A549 (cell line): ENCODE measurements at regions not wholly inside any gene's neighbourhood (a gene's known extent, or its start where the extent isn't known, plus 50 kb on each side); places are given as distances from the start of the nearest gene placed in this dataset.

Experiments used
- ATAC-seq, 2 experiments: fragments of 200-7000 bp in 1 of 2; fragments of >200 bp in 1 of 2; cut with Nextera tagmentation in 1 of 2; cut with Tn5 transposase in 1 of 2; 3 replicates each; pipeline versions ENCODE4 v1.8.0 to v1.9.1; 2018 to 2020; ENCODE audit warnings: mild to moderate bottlenecking in 1 of 2, moderate library complexity in 1 of 2
- CTCF ChIA-PET: fragments of 300-600 bp; sonication (Branson Sonifier 250); formaldehyde crosslinking; extraction: SDS; loops from one replicate; lab custom pipeline; 2021; ENCODE audit warnings: antibody characterized with exemption, inconsistent platforms; lab: Yijun Ruan, JAX
- POLR2A ChIA-PET: fragments of 350-600 bp; formaldehyde crosslinking; extraction: SDS; loops from one replicate; lab custom pipeline; 2021; ENCODE audit warnings: antibody characterized with exemption, inconsistent platforms; lab: Yijun Ruan, JAX
- DNase-seq, 2 experiments: peaks; one replicate each; pipeline versions ENCODE4 v3.0.0 to v3.0.0-alpha.2; 2011 to 2016; ENCODE audit warnings: low read depth in 1 of 2, low spot score in 1 of 2
- FAIRE-seq: peaks from 2 replicates; lab custom pipeline; 2011; peaks lifted over from hg19 to GRCh38; lab: Jason Lieb, UNC
- H3K27ac ChIP-seq, 2 experiments: fragments of >200 bp; sonication (Bioruptor Twin); formaldehyde crosslinking; 3 replicates each; pipeline ENCODE4 v1.5.1; 2016 to 2017
- H3K4me1 ChIP-seq: fragments of >200 bp; sonication (Bioruptor Twin); formaldehyde crosslinking; 3 replicates; pipeline ENCODE4 v1.6.1; 2016
- H3K4me2 ChIP-seq: fragments of >200 bp; sonication (Bioruptor Twin); formaldehyde crosslinking; 3 replicates; pipeline ENCODE4 v1.6.1; 2016
- H3K4me3 ChIP-seq: fragments of >200 bp; sonication (Bioruptor Twin); formaldehyde crosslinking; 3 replicates; pipeline ENCODE4 v1.5.1; 2016
- H3K9me3 ChIP-seq: fragments of >200 bp; sonication (Bioruptor Twin); formaldehyde crosslinking; 3 replicates; pipeline ENCODE4 v1.6.1; 2016
- CBX2 ChIP-seq: fragments of 200-600 bp; sonication (generic); IDR thresholded peaks from 2 replicates; pipeline ENCODE4 v1.6.1; 2016; ENCODE audit warnings: low read depth, mild to moderate bottlenecking, borderline replicate concordance
- CBX8 ChIP-seq: fragments of 200-600 bp; sonication (generic); IDR thresholded peaks from 2 replicates; pipeline ENCODE4 v1.6.1; 2016
- CHD2 ChIP-seq: fragments of 150-350 bp; IDR thresholded peaks from 2 replicates; pipeline ENCODE4 v1.6.1; 2014; ENCODE audit warnings: low read length; ENCODE audit not compliant: partially characterized antibody
- CTCF ChIP-seq: fragments of >200 bp; sonication (Bioruptor Twin); formaldehyde crosslinking; IDR thresholded peaks from 3 replicates; pipeline ENCODE4 v1.5.1; 2016
- GATA3 ChIP-seq: IDR thresholded peaks from 2 replicates; pipeline ENCODE4 v1.6.1; 2012; ENCODE audit warnings: borderline replicate concordance
- HDAC2 ChIP-seq: fragments of 200-600 bp; sonication (generic); IDR thresholded peaks from 2 replicates; pipeline ENCODE4 v1.6.1; 2016
- HES2 ChIP-seq: fragments of >200 bp; sonication (Bioruptor Twin); formaldehyde crosslinking; IDR thresholded peaks from 2 replicates; pipeline ENCODE4 v1.6.1; 2016
- HEYL ChIP-seq: fragments of 250-450 bp; sonication (Bioruptor Pico); IDR thresholded peaks from 2 replicates; pipeline ENCODE4 v1.8.0; 2021; ENCODE audit warnings: mild to moderate bottlenecking, moderate library complexity
- HMGXB4 ChIP-seq: fragments of 250-450 bp; sonication (Bioruptor Pico); IDR thresholded peaks from 2 replicates; pipeline ENCODE4 v1.5.0; 2021; ENCODE audit warnings: mild to moderate bottlenecking, moderate library complexity, borderline replicate concordance
- HOXB13 ChIP-seq: fragments of 250-450 bp; sonication (Bioruptor Pico); IDR thresholded peaks from 2 replicates; pipeline ENCODE4 v1.5.0; 2020; ENCODE audit warnings: low read depth, mild to moderate bottlenecking, moderate library complexity
- HOXB5 ChIP-seq: fragments of 250-450 bp; sonication (Bioruptor Pico); IDR thresholded peaks from 2 replicates; pipeline ENCODE4 v1.5.0; 2020; ENCODE audit warnings: mild to moderate bottlenecking, moderate library complexity
- JUN ChIP-seq, 2 experiments: fragments of >200 bp; sonication (Bioruptor Twin); formaldehyde crosslinking; IDR thresholded peaks; 2 replicates in 1 of 2; 3 replicates in 1 of 2; pipeline ENCODE4 v1.6.1; 2016 to 2017
- JUNB ChIP-seq: fragments of >200 bp; sonication (Bioruptor Twin); formaldehyde crosslinking; IDR thresholded peaks from 2 replicates; pipeline ENCODE4 v1.6.1; 2016
- KDM5A ChIP-seq: fragments of 200-600 bp; sonication (generic); IDR thresholded peaks from 2 replicates; pipeline ENCODE4 v1.6.1; 2016; ENCODE audit warnings: antibody characterized with exemption, mild to moderate bottlenecking
- MAZ ChIP-seq: fragments of 150-350 bp; IDR thresholded peaks from 2 replicates; pipeline ENCODE4 v1.6.1; 2014; ENCODE audit warnings: antibody characterized with exemption, low read depth, low read length, borderline replicate concordance
- MYC ChIP-seq: IDR thresholded peaks from 2 replicates; pipeline ENCODE4 v1.6.1; 2012; ENCODE audit warnings: mild to moderate bottlenecking, inconsistent platforms, low read length, improper control_type of control experiment, borderline replicate concordance
- NFE2L2 ChIP-seq: fragments of 150-350 bp; conservative IDR thresholded peaks from 2 replicates; pipeline ENCODE4 v1.6.1; 2014; ENCODE audit warnings: low read length
- NPAS2 ChIP-seq: fragments of 250-450 bp; sonication (Bioruptor Pico); IDR thresholded peaks from 2 replicates; pipeline ENCODE4 v1.8.0; 2022; ENCODE audit warnings: mild to moderate bottlenecking, moderate library complexity, borderline replicate concordance
- NR3C1 ChIP-seq: fragments of >200 bp; sonication (Bioruptor Twin); formaldehyde crosslinking; IDR thresholded peaks from 3 replicates; pipeline ENCODE4 v1.6.1; 2017
- PHF8 ChIP-seq: fragments of 200-600 bp; sonication (generic); IDR thresholded peaks from 2 replicates; pipeline ENCODE4 v1.6.1; 2016; ENCODE audit warnings: low read depth, mild to moderate bottlenecking, antibody characterized with exemption, moderate library complexity, borderline replicate concordance
- POLR2A ChIP-seq: IDR thresholded peaks from 2 replicates; pipeline ENCODE4 v1.6.1; 2012; ENCODE audit warnings: mild to moderate bottlenecking, low read length
- RARB ChIP-seq: fragments of 250-450 bp; sonication (Bioruptor Pico); IDR thresholded peaks from 2 replicates; pipeline ENCODE4 v1.8.0; 2021; ENCODE audit warnings: mild to moderate bottlenecking, moderate library complexity
- RCOR1 ChIP-seq: fragments of 150-350 bp; IDR thresholded peaks from 2 replicates; pipeline ENCODE4 v1.6.1; 2014; ENCODE audit warnings: antibody characterized with exemption, low read length, low read depth
- RNF2 ChIP-seq: fragments of 200-600 bp; sonication (generic); IDR thresholded peaks from 2 replicates; pipeline ENCODE4 v1.6.1; 2016; ENCODE audit warnings: low read depth, mild to moderate bottlenecking, antibody characterized with exemption, moderate library complexity, borderline replicate concordance
- SMC3 ChIP-seq: fragments of >200 bp; sonication (Bioruptor Twin); formaldehyde crosslinking; IDR thresholded peaks from 3 replicates; pipeline ENCODE4 v1.6.1; 2018; ENCODE audit warnings: inconsistent platforms
- TP53 ChIP-seq: fragments of 250-450 bp; sonication (Bioruptor Pico); IDR thresholded peaks from 2 replicates; pipeline ENCODE4 v1.5.0; 2021; ENCODE audit warnings: mild to moderate bottlenecking, moderate library complexity
- USF2 ChIP-seq: fragments of 450-650 bp; IDR thresholded peaks from 2 replicates; pipeline ENCODE4 v1.6.1; 2014; ENCODE audit warnings: antibody characterized with exemption
- WGBS: methylation state at CpG from one replicate; pipeline ENCODE4 v1.1.6; 2017; ENCODE audit errors: missing lambda C conversion rate; 5-methylcytosine and 5-hydroxymethylcytosine counted together

GRCh38 chr5:99614888-99615287, 686.1 kb upstream of the CHD1 start:
- ChIA-PET POLR2A (no interaction called here), CTCF (no interaction called here)
- Histone ChIP-seq H3K4me3 (no peak overlapping the region), H3K9me3 (no peaks in the 10 kb centered on the region), H3K4me2 (no peak overlapping the region), H3K27ac (no peak overlapping the region), H3K4me1 (no peaks in the 10 kb centered on the region)
- ATAC-seq (no peak), FAIRE-seq (no peak), DNase-seq (no peak)
- 3% methylated on average over 1 of the region's 1 CpG for WGBS
- no peak for TF ChIP-seq USF2
- TF ChIP-seq JUN (IDR thresholded peaks at IDR 0.05): no peak
- no peak for TF ChIP-seq HMGXB4 (CRISPR knock-in tag)
- no peak for TF ChIP-seq JUNB
- TF ChIP-seq RARB: no peak
- no peak for TF ChIP-seq TP53 (CRISPR knock-in tag)
- TF ChIP-seq POLR2A: no peak

GRCh38 chr5:99607124-99607523, 678.3 kb upstream of the CHD1 start:
- ATAC-seq: no peak
- Histone ChIP-seq H3K4me1 (no peaks in the 10 kb centered on the region), H3K4me3 (no peak overlapping the region)
- TF ChIP-seq JUNB (no peak), RCOR1 (no peak), CBX2 (no peak), CHD2 (no peak), HES2 (no peak), CTCF (no peak), MYC (no peak), NR3C1 (no peak), SMC3 (no peak), KDM5A (no peak), MAZ (no peak), PHF8 (no peak), USF2 (no peak), TP53 (CRISPR knock-in tag) (no peak), NFE2L2 (no peak)
- TF ChIP-seq, all 56 proteins: peak for 0
- Histone ChIP-seq H3K27ac (no peak overlapping the region), H3K9me3 (no peaks in the 10 kb centered on the region), H3K4me2 (no peak overlapping the region)
- CTCF ChIA-PET: no interaction called here
- DNase-seq (no peak), FAIRE-seq (no peak)
- POLR2A ChIA-PET: no interaction called here

GRCh38 chr5:99605904-99606303, 677.1 kb upstream of the CHD1 start:
- 57% methylated on average over 3 of the region's 3 CpGs for WGBS
- FAIRE-seq (no peak), ATAC-seq (no peak), DNase-seq (no peak)
- ChIA-PET CTCF (no interaction called here), POLR2A (no interaction called here)
- Histone ChIP-seq H3K4me2 (no peak overlapping the region), H3K4me1 (no peaks in the 10 kb centered on the region), H3K27ac (no peak overlapping the region), H3K4me3 (no peak overlapping the region), H3K9me3 (no peaks in the 10 kb centered on the region)
- TF ChIP-seq HOXB13 (no peak), CBX2 (no peak), NFE2L2 (no peak), RNF2 (no peak), CBX8 (no peak), USF2 (no peak), HOXB5 (CRISPR knock-in tag) (no peak), NPAS2 (CRISPR knock-in tag) (no peak), GATA3 (no peak), HDAC2 (no peak), CTCF (no peak), HEYL (CRISPR knock-in tag) (no peak), SMC3 (no peak)
